DMS153 (cell line): ENCODE measurements at regions not wholly inside any gene's neighbourhood (a gene's known extent, or its start where the extent isn't known, plus 50 kb on each side); places are given as distances from the start of the nearest gene placed in this dataset.
"Not testable (repeated sequence)": the region's sequence is repeated elsewhere in the genome, so short reads cannot be mapped to it uniquely, and the experiment has no call there.

Experiments used
- DNase-seq: peaks from one replicate; lab custom pipeline; 2025; lab: John Stamatoyannopoulos, UW

DNA sequence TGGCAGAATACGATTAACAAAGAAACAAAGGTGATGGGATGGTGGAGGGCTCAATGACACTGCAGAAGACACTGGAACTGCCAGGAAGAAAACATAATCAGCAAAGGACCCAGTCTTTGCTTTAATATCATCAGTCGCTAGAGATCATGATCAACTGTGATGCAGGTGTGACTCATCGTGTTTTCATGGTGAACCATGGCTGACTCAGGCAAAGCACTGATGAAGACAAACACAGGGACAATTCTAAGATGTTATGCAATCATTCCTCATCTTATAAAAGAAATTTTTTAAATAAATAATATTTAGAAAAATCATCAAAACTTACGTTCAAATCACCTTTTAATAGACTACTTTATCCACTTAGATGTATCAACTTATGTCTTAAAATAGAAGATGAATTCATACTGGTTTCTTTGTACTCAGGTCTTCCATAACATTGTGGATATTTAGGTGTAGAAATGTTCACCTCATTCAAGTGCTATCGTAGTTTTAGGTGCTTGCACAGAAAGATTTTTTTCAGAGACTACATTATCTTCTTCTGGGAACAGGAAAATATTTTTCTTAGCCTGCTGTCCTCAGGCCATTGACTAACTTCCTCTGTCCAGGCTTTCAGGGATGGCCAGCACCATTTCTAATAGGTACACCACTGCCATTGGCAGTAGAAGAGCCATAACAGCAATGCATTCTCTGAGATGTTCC is 673.4 kb upstream of the MEF2C start:
- no peak for DNase-seq

DNA sequence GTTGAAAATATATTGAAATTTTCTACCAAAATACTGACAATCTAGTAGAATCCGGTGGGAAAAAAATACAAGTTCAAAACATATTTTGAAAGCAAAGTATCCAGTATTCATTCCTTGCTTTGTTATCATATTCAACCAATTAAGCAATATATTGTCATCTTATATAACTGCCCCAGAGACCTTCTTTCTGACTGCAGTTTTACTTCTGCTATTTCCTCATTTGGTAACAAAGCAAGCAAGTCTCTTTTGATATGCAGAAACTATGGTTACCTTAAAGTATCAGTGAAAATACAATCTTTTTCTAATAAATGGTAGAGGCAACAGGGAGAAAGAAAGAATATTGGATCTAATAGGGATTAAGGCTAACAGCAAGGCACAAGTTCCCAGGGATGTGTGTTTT is 663.7 kb upstream of the MEF2C start:
- no peak for DNase-seq

DNA sequence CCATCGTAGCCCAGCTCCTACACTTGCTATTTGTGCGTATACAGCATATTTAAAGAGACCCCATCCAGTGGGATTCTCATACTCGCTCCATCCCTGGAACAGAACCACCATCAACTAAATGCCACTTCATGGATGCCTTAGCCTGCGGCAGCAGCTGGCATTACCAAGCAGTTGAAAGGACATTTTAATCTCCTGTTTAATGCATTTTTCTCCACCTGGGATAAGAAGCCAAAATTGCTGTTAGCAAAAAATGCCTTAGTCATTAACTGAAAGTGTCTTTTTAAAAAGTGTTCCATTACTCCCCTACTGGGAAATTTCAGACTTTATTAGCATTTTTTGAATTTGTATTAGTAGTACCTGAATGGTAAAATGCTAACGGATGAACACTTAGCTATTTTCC is 662.6 kb upstream of the MEF2C start:
- DNase-seq, result no peak

DNA sequence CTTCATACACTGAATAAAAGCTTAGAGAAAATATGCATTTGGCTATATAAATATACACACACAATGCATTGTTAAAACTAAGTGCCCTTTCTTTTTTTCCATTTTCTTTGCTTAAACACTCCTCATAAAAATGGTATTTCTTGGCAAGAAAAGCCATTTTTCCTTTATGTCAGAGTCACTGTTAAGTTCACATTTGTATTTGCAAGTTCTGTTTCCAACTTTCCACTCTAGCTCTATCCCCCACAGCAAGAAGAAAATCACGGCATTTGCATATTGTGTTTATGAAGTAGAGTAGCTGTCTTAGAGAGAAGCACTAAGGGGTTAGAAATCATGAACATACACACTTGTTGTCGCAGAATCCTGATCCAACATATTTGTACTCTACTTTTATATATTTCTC is 662.1 kb upstream of the MEF2C start:
- no peak for DNase-seq

DNA sequence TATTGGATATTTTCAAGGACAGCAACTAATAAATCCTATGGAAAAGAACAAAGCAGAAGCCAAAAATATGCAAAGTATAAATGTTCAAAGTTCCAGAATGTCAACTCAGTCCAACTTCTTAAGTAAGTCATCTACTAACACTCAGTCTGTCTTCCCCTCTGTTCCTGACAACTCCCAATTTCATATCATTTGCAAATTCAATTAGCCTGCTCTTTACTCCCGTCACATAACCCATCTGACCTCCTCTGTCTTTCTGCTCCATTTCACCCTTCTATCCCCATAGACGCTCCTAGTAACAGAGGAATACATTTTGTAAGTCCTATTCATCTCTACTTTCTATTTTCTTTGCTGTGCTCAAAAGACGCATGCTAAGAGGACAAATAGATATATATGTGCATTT is 659.8 kb upstream of the MEF2C start:
- DNase-seq, result no peak

DNA sequence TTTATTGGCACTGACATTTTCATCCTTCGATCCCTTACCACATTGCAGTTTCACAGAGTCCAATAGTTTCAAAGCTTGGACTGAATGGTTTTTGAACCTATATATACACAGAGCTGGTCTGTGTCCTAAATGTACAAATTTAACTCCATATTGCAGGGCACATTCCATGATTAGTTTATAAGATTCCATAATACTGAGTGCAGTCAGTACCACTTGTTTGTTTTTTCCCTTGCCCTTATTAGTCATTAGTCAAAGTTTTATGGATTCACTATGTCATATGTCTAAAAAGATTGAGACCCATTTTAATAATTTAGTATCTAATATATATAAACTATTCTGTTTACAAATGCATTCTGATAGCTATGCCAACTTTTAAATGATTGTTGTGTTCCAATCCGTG is 654.8 kb upstream of the MEF2C start:
- DNase-seq, result no peak

DNA sequence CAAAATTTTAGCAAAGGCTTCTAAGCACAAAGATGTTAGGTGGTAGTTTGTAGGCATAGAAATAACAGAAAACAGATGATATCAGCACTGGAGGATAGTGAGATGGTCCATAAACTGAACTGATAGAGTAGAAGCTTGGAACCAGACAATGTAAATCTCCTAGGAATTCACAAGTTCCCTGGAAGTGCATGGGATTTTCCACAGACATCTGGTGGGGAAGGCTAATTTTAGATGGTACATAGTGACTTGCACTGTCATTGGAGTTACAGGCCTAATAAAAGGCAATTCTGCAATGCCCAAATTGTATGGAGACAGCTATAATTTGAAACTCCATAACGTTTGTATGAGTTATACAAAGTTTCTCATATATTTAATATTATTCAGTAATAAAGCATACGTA is 653.0 kb upstream of the MEF2C start:
- no peak for DNase-seq

DNA sequence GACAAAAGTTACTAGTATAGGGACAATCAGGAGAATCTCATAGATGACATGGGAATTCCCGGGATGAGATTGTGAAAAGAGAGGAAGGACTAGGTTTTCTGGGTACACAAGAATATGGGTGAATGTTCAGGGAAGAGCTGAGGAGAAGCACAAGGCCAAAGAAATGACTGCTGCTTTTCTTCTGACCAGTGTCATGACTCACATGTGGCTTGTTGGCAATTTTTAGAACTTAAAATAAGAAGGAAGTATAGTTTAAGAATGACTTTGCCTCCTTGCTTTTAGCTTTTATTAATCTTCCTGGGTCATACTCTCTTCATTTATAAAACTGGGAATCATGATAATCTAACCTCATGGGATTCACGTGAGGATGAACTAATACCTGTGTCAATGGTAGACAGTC is 652.4 kb upstream of the MEF2C start:
- no peak for DNase-seq

DNA sequence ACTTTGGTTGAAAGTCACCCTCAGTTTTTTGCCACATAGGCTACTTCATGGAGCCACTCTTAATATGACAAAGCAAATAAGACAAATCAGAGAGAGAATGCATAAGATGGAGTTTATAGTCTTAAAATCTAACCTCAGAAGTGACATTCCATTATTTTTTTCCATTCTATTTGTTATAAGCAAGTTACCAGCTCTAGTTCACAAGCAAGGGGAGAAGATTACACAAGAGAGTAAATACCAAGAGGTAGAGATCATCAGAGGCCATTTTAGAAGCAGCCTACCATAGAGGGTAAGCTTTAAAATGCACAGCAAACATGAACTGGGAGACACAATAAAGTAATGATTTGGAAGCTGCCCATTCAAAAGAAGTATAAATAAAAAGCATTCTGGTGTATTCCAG is 651.3 kb upstream of the MEF2C start:
- DNase-seq, result no peak

DNA sequence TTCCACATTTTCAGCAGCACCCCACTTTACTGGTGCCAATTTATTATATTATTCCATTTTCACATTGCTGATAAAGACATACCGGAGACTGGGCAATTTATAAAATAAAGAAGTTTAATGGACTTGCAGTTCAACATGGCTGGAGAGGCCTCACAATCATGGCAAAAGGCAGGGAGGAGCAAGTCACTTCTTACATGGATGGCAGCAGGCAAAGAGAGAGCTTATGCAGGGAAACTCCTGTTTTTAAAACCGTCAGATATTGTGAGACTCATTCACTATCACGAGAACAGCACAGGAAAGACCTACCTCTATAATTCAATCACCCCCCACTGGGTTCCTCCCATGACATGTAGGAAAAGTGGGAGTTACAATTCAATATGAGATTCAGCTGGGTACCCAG is 641.8 kb upstream of the MEF2C start:
- DNase-seq, result no peak

DNA sequence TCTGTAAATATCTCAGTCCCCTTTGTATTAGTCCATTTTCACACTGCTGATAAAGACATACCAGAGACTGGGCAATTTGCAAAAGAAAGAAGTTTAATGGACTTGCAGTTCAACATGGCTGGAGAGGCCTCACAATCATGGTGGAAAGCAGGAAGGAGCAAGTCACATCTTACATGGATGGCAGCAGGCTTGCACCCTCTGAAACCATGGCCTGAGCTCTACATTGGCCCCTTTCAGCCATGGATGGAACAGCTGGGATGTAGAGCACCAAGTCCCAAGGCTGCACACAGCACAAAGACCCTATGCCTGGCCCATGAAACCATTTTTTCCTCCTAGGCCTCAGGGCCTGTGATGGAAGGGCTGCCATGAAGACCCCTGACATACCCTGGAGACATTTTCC is 640.9 kb upstream of the MEF2C start:
- DNase-seq, result not testable (repeated sequence)

DNA sequence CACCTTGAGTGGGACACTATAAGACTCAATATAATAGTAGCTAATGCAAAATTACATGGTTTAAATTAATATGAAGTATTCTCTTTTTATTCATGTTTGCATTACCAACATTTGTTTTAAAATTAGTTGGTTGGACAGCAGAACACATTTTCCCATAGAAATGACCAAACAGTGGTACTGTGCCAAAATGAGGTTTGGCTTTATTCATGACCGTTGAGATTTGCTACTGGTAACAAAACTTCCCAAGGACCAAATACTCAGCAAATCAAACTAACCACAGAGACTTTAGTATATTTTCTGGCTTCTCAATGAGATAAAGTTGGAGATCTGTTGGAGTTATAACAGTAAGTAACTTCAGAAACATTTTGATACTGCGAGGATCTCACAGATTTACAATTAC is 637.8 kb upstream of the MEF2C start:
- no peak for DNase-seq

DNA sequence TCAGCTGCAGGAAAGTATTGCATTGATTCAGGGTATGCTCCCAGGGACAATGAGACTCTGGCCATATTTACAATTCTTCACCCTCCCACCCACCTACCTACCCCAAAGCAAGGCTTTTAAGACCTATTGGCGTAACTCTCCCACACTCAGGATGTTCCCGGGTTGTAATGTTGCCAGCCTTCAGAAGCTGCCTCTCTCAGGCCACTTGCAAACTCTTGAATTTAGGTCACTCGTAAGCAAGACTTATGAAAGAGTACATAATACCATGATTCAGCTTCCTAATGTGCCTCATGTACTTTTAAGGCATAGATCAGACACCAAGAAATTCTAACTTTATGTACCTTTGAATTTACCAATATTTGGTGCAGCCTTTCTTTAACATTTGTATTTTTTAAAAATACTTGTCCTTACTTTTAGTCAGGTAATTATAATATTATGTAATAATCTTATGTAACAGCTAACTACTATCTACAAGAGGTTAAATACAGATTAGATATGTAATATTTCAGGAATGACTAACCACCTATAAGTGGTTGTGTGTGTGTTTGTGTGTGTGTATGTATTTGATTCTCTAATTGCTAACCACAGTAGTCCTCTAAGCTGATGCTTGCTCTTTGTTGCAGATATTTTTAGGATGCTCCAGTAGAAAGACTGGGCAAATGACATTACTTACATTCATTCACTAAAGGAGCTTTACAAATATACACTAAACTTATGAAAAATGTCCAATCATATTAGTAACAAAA is 630.5 kb upstream of the MEF2C start:
- no peak for DNase-seq

DNA sequence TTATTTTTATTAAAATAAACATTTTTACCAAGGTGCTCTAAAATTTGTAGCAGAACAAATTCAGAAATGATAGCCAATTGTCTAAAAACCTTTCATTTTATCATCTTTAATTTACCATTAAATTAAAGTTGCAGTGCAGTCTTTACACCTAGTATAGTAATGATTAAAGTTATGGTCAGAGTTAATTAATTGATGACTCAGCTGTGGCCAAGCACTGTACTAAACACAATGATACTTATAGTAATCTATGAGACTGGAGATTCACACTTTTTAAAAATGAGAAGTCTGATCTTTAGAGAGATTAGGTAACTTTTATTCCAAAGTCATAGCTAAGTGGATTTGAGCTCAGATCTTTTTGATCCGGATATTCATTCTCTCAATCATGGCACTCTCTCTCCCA is 621.1 kb upstream of the MEF2C start:
- no peak for DNase-seq

DNA sequence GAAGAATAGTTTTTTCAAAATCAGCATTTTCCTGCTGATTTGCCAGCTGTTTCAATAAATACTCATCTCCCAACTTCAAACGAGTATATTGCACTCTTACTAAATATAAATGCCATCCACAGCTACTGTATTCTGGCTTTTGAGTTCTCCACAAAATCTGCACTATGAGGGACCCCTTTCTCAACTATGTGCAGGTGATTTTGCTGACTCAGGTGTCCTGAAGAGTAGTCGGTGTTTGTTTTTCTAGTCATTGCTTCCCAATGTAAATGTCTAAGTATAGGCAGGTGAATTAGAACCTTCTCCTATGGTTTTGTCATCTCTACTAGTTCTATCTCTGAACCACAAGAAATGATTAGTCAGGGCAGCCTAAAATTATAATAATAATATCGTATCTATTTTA is 616.8 kb upstream of the MEF2C start:
- DNase-seq, result no peak

DNA sequence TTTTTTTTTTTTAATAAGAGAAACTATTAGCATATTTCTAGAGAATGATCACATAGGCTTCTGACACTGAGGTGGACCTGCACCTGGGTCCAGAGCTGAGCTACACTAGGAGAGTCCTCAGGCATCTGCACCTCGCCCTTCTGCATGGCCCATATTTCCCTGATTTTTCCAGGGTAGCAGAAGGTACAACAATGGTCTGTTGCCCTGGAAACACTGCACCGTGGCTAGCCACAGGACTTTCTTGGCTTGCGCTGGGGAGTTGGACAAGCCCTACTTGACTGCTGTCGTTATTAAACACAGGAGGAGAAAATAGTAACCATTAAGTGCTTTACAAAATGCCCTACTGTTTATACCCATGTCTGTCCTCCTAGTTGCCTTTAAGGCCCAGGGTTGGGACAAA is 615.7 kb upstream of the MEF2C start:
- peak; percentile 5 for DNase-seq

DNA sequence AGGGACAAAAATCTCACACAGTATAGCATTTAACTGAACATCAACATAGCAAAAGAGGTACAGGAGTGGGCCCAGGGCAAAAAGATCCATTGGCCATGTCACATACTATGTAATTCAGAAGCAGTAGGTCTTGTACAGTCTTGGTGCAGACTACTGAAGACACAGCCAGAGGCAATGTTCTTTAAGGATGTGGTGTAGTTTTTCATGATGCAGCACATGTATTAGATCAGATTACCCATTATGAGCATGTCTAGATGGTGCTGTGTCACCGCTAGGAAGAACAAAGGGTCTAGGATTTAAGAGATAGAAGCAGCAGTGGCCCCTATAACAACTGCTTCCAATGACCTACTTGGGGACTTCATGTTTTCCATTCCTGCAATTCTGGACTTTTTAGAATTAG is 610.4 kb upstream of the MEF2C start:
- DNase-seq, result no peak

DNA sequence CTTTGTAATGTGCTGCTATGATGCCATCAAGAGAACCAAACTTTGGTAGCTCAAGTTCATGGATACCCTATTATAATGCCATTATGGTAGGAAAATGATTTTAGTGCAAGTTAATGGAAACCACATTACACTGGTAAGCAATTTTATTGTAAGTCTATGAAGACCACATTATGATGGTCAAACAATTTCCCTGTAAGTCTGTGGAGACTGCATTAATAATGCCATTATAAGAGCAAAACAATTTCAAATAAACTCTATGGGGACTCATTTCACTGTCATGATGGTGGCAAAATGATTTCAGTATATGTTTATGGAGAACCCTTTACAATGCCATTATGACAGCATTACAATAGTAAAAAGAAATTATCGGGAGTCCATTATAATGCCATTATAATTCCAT is 602.0 kb upstream of the MEF2C start:
- no peak for DNase-seq

DNA sequence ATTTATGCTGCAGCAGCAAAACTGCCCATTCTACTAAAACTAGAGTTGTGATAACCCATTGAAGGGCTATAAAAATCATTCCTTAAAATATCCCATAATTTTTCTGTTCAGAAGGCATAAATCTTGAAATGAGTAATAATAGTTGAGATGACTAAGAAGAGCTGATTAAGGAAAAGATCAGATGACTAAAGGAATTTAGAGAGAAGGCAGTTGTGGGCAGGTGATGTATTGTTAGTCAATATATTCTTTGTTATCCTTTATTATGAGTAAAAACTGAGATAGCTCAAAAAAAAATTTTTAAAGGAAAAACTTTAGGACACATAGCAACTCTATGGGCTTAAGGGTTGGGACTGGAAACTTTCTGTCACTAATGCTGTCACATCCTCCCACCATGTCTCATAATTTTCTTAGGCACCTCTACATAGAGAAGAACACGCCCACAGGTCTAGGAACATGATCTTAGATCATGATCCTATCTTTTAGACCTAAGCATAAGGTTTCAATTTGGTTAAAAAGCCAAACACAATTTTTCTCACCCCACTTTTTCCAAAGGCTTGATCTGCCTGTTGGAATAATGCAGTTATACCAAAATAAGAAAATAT is 597.5 kb upstream of the MEF2C start:
- no peak for DNase-seq

DNA sequence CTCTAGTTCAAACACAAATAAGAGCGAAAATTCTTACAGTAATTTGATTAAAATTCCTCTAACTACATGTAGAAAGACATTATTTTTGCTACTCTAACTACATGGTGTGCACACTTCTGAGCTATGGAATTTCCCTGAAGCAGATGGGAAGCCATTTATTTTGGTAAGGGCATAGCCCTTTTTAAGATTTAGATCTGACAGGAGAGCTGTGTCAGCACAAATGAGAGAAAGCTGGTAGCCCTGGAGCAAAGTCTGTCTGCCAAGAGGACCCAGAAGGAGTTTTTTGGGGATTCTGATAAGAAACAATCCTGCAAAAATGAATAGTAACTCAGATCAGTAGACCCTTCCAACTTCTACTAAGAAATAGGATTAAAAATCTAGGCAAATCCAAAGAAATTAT is 595.9 kb upstream of the MEF2C start:
- DNase-seq, result no peak

DNA sequence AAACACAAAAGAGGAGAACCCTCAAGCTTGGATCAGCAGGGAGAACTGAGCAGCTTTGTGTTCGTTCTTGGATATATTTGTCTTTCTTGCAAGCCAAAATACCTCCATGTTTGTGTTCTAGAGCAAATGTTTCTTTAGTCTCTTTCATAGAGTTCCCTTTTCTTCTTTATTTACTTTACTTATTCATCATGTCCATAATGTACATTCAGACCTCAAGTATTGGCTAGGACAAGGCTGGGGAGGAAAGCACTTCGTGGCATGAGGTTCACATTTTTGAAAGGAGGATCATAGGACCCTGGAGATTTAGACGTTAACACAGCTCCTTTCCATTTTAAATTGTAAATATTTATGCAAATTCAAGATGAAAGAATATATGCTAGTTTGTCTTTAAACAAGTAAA is 590.2 kb upstream of the MEF2C start:
- DNase-seq, result no peak

DNA sequence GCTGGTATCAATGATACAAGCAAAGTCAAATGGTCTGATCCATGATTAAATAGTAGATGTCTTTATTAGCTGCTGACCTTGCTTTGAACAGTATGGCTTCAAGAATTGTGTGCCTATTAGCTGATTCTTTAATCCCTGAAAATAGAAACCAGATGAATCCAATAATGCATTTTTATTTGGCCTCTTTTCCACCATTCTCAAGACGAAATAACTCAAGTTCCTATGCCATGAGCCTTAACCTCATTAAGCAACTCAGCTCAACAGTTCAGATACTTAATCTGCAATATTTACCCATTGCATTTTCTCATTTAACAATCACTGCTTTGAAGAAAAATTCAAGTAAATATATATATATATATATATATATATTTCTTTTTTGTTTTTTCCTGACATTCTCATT is 588.6 kb upstream of the MEF2C start:
- DNase-seq, result no peak

DNA sequence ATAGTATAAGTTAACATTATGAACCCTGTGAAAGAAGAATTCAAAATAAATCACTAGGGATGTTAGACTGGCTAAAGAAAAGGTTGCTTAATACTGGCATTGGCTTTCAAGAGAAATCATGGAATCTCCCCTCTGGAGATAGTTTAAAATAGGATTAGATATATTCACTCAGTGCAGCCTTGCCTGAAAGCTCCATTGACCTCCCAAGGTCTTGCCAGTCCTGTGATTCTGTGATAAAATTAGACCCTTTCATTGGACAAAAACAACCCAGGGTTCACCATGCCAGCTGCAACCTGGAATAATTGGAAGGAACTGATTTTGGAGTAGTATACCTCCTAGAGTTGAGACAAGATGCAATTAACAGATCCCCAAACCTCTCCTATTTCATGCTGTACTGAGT is 588.1 kb upstream of the MEF2C start:
- no peak for DNase-seq

DNA sequence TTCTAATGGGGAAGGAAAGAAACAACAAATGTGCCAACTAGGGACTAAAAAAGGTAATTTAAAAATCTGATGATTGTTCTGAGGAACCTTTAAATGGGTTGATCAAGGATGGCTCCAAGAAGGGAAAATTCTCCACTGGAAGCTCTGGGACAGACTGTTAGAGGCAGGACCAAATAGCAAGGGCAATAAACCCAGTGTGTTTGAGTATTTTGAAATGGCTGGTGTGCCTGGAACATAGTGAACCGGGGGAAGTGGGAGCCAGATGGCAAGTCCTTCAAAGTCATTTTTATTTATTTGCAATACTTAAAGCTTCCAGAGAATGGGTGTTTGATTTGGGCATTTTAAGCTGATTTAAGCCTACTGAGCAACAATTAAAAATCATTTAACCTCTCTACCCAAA is 587.7 kb upstream of the MEF2C start:
- DNase-seq, result no peak
